ENCODE measurements at regions not wholly inside any gene's neighbourhood (a gene's known extent, or its start where the extent isn't known, plus 50 kb on each side); places are given as distances from the start of the nearest gene placed in this dataset.

GRCh38 chr18:22640281-22640842, 222.6 kb upstream of the CTAGE1 start:
- intact Hi-C loops (cut with DNase I) = no loop called here

GRCh38 chr18:22641958-22642357, 224.2 kb upstream of the CTAGE1 start:
- intact Hi-C loops (cut with DNase I) = no loop called here
- DNase-seq (ENCODE audit: low spot score) = no peak

More at GRCh38 chr18:22640281-22640842, 222.6 kb upstream of the CTAGE1 start:
- no peak for DNase-seq (ENCODE audit: low spot score)

- DNase-seq (ENCODE audit: low spot score) = no peak
- intact Hi-C loops (cut with DNase I) = no loop called here
Measured at GRCh38 chr18:22643731-22644130, 226.0 kb upstream of the CTAGE1 start.

GRCh38 chr18:22650247-22650646, 232.5 kb upstream of the CTAGE1 start:
- no peak for DNase-seq (ENCODE audit: low spot score)
- intact Hi-C loops (cut with DNase I) = no loop called here

GRCh38 chr18:22657619-22658018, 239.9 kb upstream of the CTAGE1 start:
- intact Hi-C loops (cut with DNase I) = no loop called here
- no peak for DNase-seq (ENCODE audit: low spot score)

- DNase-seq (ENCODE audit: low spot score) = no peak
- intact Hi-C loops (cut with DNase I) = no loop called here
Measured at GRCh38 chr18:22658318-22658717, 240.6 kb upstream of the CTAGE1 start.

- intact Hi-C loops (cut with DNase I) = no loop called here
- no peak for DNase-seq (ENCODE audit: low spot score)
Measured at GRCh38 chr18:22663378-22663777, 245.7 kb upstream of the CTAGE1 start.

- DNase-seq (ENCODE audit: low spot score) = no peak
- intact Hi-C loops (cut with DNase I) = no loop called here
Measured at GRCh38 chr18:22666411-22666940, 248.8 kb upstream of the CTAGE1 start.

GRCh38 chr18:22667156-22667555, 249.4 kb upstream of the CTAGE1 start:
- intact Hi-C loops (cut with DNase I) = no loop called here
- no peak for DNase-seq (ENCODE audit: low spot score)

- intact Hi-C loops (cut with DNase I) = no loop called here
- DNase-seq (ENCODE audit: low spot score) = no peak
Measured at GRCh38 chr18:22667616-22668422, 250.1 kb upstream of the CTAGE1 start.

GRCh38 chr18:22668496-22668895, 250.8 kb upstream of the CTAGE1 start:
- no peak for DNase-seq (ENCODE audit: low spot score)
- intact Hi-C loops (cut with DNase I) = no loop called here

GRCh38 chr18:22670914-22671313, 253.2 kb upstream of the CTAGE1 start:
- intact Hi-C loops (cut with DNase I) = no loop called here

GRCh38 chr18:22673182-22673862, 255.6 kb upstream of the CTAGE1 start:
- intact Hi-C loops (cut with DNase I) = no loop called here
- no peak for DNase-seq (ENCODE audit: low spot score)

More at GRCh38 chr18:22670914-22671313, 253.2 kb upstream of the CTAGE1 start:
- DNase-seq (ENCODE audit: low spot score) = no peak

GRCh38 chr18:22674272-22674671, 256.6 kb upstream of the CTAGE1 start:
- intact Hi-C loops (cut with DNase I) = no loop called here
- no peak for DNase-seq (ENCODE audit: low spot score)

GRCh38 chr18:22675006-22675405, 257.3 kb upstream of the CTAGE1 start:
- intact Hi-C loops (cut with DNase I) = no loop called here
- no peak for DNase-seq (ENCODE audit: low spot score)

- no peak for DNase-seq (ENCODE audit: low spot score)
- intact Hi-C loops (cut with DNase I) = no loop called here
Measured at GRCh38 chr18:22676423-22676822, 256.7 kb upstream of the RBBP8 start.

- no peak for DNase-seq (ENCODE audit: low spot score)
- intact Hi-C loops (cut with DNase I) = no loop called here
Measured at GRCh38 chr18:22678486-22678885, 254.6 kb upstream of the RBBP8 start.

GRCh38 chr18:22680944-22681343, 252.2 kb upstream of the RBBP8 start:
- intact Hi-C loops (cut with DNase I) = no loop called here

GRCh38 chr18:22681908-22682307, 251.2 kb upstream of the RBBP8 start:
- no peak for DNase-seq (ENCODE audit: low spot score)
- intact Hi-C loops (cut with DNase I) = no loop called here

More at GRCh38 chr18:22680944-22681343, 252.2 kb upstream of the RBBP8 start:
- DNase-seq (ENCODE audit: low spot score) = no peak

GRCh38 chr18:22682720-22683119, 250.4 kb upstream of the RBBP8 start:
- intact Hi-C loops (cut with DNase I) = no loop called here
- no peak for DNase-seq (ENCODE audit: low spot score)
